ENCODE measurements at regions not wholly inside any gene's neighbourhood (a gene's known extent, or its start where the extent isn't known, plus 50 kb on each side); places are given as distances from the start of the nearest gene placed in this dataset.
"Not testable (repeated sequence)": the region's sequence is repeated elsewhere in the genome, so short reads cannot be mapped to it uniquely, and the experiment has no call there.

- no peak for DNase-seq
These were observed 260.6 kb upstream of the STXBP5 start for GRCh38 chr6:146943664-146944063.

GRCh38 chr6:146944077-146944476 lies 260.1 kb upstream of the STXBP5 start:
- DNase-seq, result no peak

- DNase-seq, result no peak
These were observed 259.4 kb upstream of the STXBP5 start for GRCh38 chr6:146944809-146945208.

GRCh38 chr6:146946559-146946958 lies 257.7 kb upstream of the STXBP5 start:
- no peak for DNase-seq

- DNase-seq, result no peak
These were observed 255.4 kb upstream of the STXBP5 start for GRCh38 chr6:146948790-146949342.

- DNase-seq, result peak in 2 of 3 experiments; percentile 63 to 89
These were observed 254.8 kb upstream of the STXBP5 start for GRCh38 chr6:146949425-146949824.

- no peak for DNase-seq
These were observed 253.8 kb upstream of the STXBP5 start for GRCh38 chr6:146950351-146950835.

- DNase-seq, result no peak
These were observed 248.6 kb upstream of the STXBP5 start for GRCh38 chr6:146955570-146955969.

GRCh38 chr6:146957181-146958093 lies 246.8 kb upstream of the STXBP5 start:
- no peak for DNase-seq

- DNase-seq, result no peak
These were observed 242.4 kb upstream of the STXBP5 start for GRCh38 chr6:146961831-146962230.

GRCh38 chr6:146962329-146962728 lies 241.9 kb upstream of the STXBP5 start:
- no peak for DNase-seq

GRCh38 chr6:146965110-146965689 lies 239.0 kb upstream of the STXBP5 start:
- no peak for DNase-seq

- DNase-seq, result peak in 1 of 3 experiments; percentile 36
These were observed 236.0 kb upstream of the STXBP5 start for GRCh38 chr6:146968041-146968760.

GRCh38 chr6:146972546-146972945 lies 231.7 kb upstream of the STXBP5 start:
- DNase-seq, result no peak

- no peak for DNase-seq
These were observed 229.9 kb upstream of the STXBP5 start for GRCh38 chr6:146974351-146974750.

- DNase-seq, result no peak
These were observed 229.1 kb upstream of the STXBP5 start for GRCh38 chr6:146975093-146975492.

GRCh38 chr6:146980900-146981329 lies 223.3 kb upstream of the STXBP5 start:
- DNase-seq, result no peak

GRCh38 chr6:146981981-146982380 lies 222.2 kb upstream of the STXBP5 start:
- no peak for DNase-seq

GRCh38 chr6:146984251-146984924 lies 219.8 kb upstream of the STXBP5 start:
- DNase-seq, result no peak

GRCh38 chr6:146985111-146985510 lies 219.1 kb upstream of the STXBP5 start:
- DNase-seq, result peak; percentile 21 to 63 (median 30)

- DNase-seq, result no peak
These were observed 218.3 kb upstream of the STXBP5 start for GRCh38 chr6:146985966-146986365.

- DNase-seq, result not testable (repeated sequence)
These were observed 216.3 kb upstream of the STXBP5 start for GRCh38 chr6:146987938-146988337.
